Mucosa of descending colon (tissue), 3 donors: ENCODE measurements at regions not wholly inside any gene's neighbourhood (a gene's known extent, or its start where the extent isn't known, plus 50 kb on each side); places are given as distances from the start of the nearest gene placed in this dataset.

Experiments
- ATAC-seq: fragments of 200-7000 bp; cut with Tn5 transposase; one replicate; pipeline ENCODE4 v1.9.1; 2020; ENCODE audit warnings: mild to moderate bottlenecking, moderate library complexity
- DNase-seq, 3 donors: peaks; one replicate each; pipeline ENCODE4 v3.0.0-alpha.2; 2020
- H3K36me3 ChIP-seq: fragments of 200-600 bp; one replicate; pipeline ENCODE4 v1.8.0; 2021; ENCODE audit warnings: low read depth, mild to moderate bottlenecking
- H3K4me1 ChIP-seq: fragments of 200-600 bp; one replicate; pipeline ENCODE4 v1.8.0; 2021; ENCODE audit warnings: low read depth, mild to moderate bottlenecking
- H3K4me3 ChIP-seq: fragments of 200-600 bp; one replicate; pipeline ENCODE4 v1.8.0; 2021; ENCODE audit warnings: mild to moderate bottlenecking
- H3K9me3 ChIP-seq: fragments of 200-600 bp; one replicate; pipeline ENCODE4 v1.8.0; 2021; ENCODE audit warnings: mild to moderate bottlenecking
- CTCF ChIP-seq: fragments of 200-600 bp; IDR thresholded peaks from one replicate; pipeline ENCODE4 v1.8.0; 2022; ENCODE audit warnings: antibody characterized with exemption, mild to moderate bottlenecking
- intact Hi-C, 2 donors: fragments of 100-400 bp; cut with DNase I in 1 of 2; cut with micrococcal nuclease in 1 of 2; formaldehyde crosslinking; loops; one replicate each; pipeline versions ENCODE4 v1.11.0 to v1.11.1; 2022; cut with DNase I, micrococcal nuclease
- donor health status: DM: no; HTN: no; CAD: no; lungs with moderate emphysema.
- donor health status: DM: no; HTN: no; CAD: no.
- donor health status: DM: no; HTN: yes; CAD: no.

DNA sequence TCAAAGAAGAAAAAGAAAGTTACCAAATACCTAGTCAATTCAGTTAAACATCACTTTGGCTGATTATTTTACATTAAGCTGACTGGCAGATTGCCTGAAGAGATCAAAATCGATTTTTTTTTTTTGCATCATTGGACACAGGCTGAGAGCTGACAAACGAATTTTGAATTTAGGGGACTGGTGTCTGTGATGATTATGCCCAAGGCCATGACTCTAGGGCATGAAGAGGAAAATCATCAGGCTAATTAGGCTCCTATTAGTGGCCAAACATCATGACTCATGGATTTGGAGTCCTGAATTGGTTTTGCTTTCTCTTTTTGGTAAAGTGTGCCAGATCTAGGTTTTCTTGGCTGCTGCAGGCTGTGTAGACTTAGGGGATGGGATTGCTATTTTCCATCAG lies 829.3 kb upstream of the LCORL start:
- intact Hi-C loops = no loop called here
- DNase-seq = no peak
- no peaks in the 10 kb centered on the region for H3K36me3 ChIP-seq

GRCh38 chr4:18847249-18847890 lies 825.8 kb upstream of the LCORL start:
- intact Hi-C loops = no loop called here
- no peak for ATAC-seq
- Histone ChIP-seq H3K9me3 (no peaks in the 10 kb centered on the region), H3K4me3 (no peak overlapping the region), H3K36me3 (no peaks in the 10 kb centered on the region), H3K4me1 (no peaks in the 10 kb centered on the region)
- DNase-seq = peak in 2 of 3 donors; percentile 13 to 22
- TF ChIP-seq CTCF = no peak

More for the DNA sequence above, 829.3 kb upstream of the LCORL start:
- H3K4me1 ChIP-seq = no peaks in the 10 kb centered on the region
- TF ChIP-seq CTCF = no peak
- no peaks in the 10 kb centered on the region for H3K9me3 ChIP-seq
- no peak for ATAC-seq
- no peak overlapping the region for H3K4me3 ChIP-seq

DNA sequence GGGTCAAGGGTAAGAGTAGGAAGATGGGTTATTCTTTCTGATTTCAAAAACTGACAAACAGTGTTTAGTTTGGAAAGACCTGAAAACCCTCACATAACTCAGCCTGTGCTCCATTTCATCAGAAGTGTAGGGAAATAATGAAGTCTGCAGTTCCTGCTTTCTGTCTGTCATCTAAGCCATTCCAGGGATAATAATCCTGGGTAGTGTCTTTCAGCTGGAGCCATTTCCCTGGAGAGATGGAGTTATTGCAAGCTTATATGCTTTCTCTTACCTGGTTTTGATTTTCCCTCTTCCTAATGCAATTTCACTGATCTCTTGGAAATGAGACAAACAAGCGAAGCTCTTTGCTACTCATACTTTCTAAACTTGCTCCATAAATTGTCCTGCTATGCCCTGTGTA lies 824.8 kb upstream of the LCORL start:
- no peak for ATAC-seq
- no peak for DNase-seq
- H3K9me3 ChIP-seq = no peaks in the 10 kb centered on the region
- H3K4me1 ChIP-seq = no peaks in the 10 kb centered on the region
- H3K4me3 ChIP-seq = no peak overlapping the region
- no peak for TF ChIP-seq CTCF
- H3K36me3 ChIP-seq = no peaks in the 10 kb centered on the region
- intact Hi-C loops = no loop called here

DNA sequence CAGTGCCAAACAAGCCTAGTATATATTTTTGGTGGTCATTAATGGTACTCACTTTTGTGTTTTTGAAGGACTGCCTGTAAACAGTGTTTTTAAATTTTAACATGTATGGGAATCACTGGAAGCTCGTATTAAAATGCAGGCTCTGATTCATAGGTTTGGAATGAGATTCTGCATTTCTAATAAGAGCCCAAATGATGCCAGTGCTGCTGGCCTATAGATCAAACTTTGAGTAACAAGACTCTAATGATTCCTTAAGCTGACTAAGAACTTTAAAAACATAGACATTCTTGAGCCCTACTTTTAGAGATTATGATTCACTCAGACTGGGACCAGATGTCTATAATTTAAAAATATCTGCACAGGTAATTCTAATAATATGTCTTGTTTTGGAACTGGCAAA lies 823.2 kb upstream of the LCORL start:
- TF ChIP-seq CTCF = no peak
- H3K4me1 ChIP-seq = no peaks in the 10 kb centered on the region
- no peak for DNase-seq
- intact Hi-C loops = no loop called here
- no peak for ATAC-seq
- no peaks in the 10 kb centered on the region for H3K9me3 ChIP-seq
- no peak overlapping the region for H3K4me3 ChIP-seq
- no peaks in the 10 kb centered on the region for H3K36me3 ChIP-seq

GRCh38 chr4:18842431-18842830 lies 820.9 kb upstream of the LCORL start:
- no peak for DNase-seq
- Histone ChIP-seq H3K4me1 (no peaks in the 10 kb centered on the region), H3K9me3 (no peaks in the 10 kb centered on the region), H3K36me3 (no peaks in the 10 kb centered on the region), H3K4me3 (no peak overlapping the region)
- no peak for TF ChIP-seq CTCF
- intact Hi-C loops = no loop called here
- ATAC-seq = no peak

DNA sequence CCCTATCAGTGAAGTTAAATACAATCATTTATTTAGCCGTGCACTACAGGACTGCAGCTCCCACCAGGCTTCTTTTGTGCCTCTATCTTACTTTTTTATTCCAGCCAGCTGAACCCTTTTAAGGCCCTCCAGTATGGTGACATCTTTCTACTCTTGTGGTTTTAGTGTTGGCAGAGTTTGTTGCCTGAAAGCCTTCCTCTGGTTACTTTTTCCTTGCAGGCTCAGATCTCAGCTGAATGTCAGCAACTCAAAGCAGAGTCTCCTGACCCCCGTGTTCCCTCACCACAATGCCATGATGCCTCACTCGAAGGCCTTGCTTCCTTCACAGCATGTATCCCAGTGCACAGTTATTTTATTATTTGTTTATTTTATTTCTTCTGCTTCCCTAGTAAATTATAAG lies 818.9 kb upstream of the LCORL start:
- no peaks in the 10 kb centered on the region for H3K36me3 ChIP-seq
- DNase-seq = no peak
- ATAC-seq = no peak
- intact Hi-C loops = no loop called here
- TF ChIP-seq CTCF = no peak
- no peak overlapping the region for H3K4me3 ChIP-seq
- no peaks in the 10 kb centered on the region for H3K9me3 ChIP-seq
- no peaks in the 10 kb centered on the region for H3K4me1 ChIP-seq
